ENCODE measurements at regions not wholly inside any gene's neighbourhood (a gene's known extent, or its start where the extent isn't known, plus 50 kb on each side); places are given as distances from the start of the nearest gene placed in this dataset.

GRCh38 chr14:53850714-53851296 lies 105.8 kb downstream of the BMP4 start:
- TF ChIP-seq CTCF (IDR thresholded peaks at IDR 0.05): no peak
- no peaks in the 10 kb centered on the region for H3K9me3 ChIP-seq
- H3K36me3 ChIP-seq (ENCODE audit: low read depth): no peaks in the 10 kb centered on the region
- H3K4me3 ChIP-seq: no peak overlapping the region
- intact Hi-C loops (cut with DNase I, micrococcal nuclease): no loop called here
- DNase-seq (no peak), ATAC-seq (peak; percentile 29)
- H3K4me1 ChIP-seq (ENCODE audit: low read depth): no peaks in the 10 kb centered on the region

GRCh38 chr14:53849549-53849948 lies 107.1 kb downstream of the BMP4 start:
- ATAC-seq (no peak), DNase-seq (no peak)
- Histone ChIP-seq H3K4me1 (ENCODE audit: low read depth) (no peaks in the 10 kb centered on the region), H3K4me3 (no peak overlapping the region), H3K9me3 (no peaks in the 10 kb centered on the region), H3K36me3 (ENCODE audit: low read depth) (no peaks in the 10 kb centered on the region)
- no peak for TF ChIP-seq CTCF (IDR thresholded peaks at IDR 0.05)
- intact Hi-C loops (cut with DNase I, micrococcal nuclease): no loop called here

GRCh38 chr14:53848854-53849253 lies 107.8 kb downstream of the BMP4 start:
- intact Hi-C loops (cut with DNase I, micrococcal nuclease): no loop called here
- no peak for TF ChIP-seq CTCF (IDR thresholded peaks at IDR 0.05)
- ATAC-seq (no peak), DNase-seq (no peak)
- H3K4me3 ChIP-seq: no peak overlapping the region
- no peaks in the 10 kb centered on the region for H3K9me3 ChIP-seq
- no peaks in the 10 kb centered on the region for H3K4me1 ChIP-seq (ENCODE audit: low read depth)
- H3K36me3 ChIP-seq (ENCODE audit: low read depth): no peaks in the 10 kb centered on the region

- Histone ChIP-seq H3K4me1 (ENCODE audit: low read depth) (no peaks in the 10 kb centered on the region), H3K36me3 (ENCODE audit: low read depth) (no peaks in the 10 kb centered on the region), H3K9me3 (no peaks in the 10 kb centered on the region), H3K4me3 (no peak overlapping the region)
- ATAC-seq: no peak
- intact Hi-C loops (cut with DNase I, micrococcal nuclease): no loop called here
- TF ChIP-seq CTCF (IDR thresholded peaks at IDR 0.05): no peak
- DNase-seq: no peak
Observed at GRCh38 chr14:53847881-53848280, 108.7 kb downstream of the BMP4 start.

- intact Hi-C loops (cut with DNase I, micrococcal nuclease): no loop called here
- DNase-seq (no peak), ATAC-seq (no peak)
- Histone ChIP-seq H3K4me1 (ENCODE audit: low read depth) (no peaks in the 10 kb centered on the region), H3K36me3 (ENCODE audit: low read depth) (no peaks in the 10 kb centered on the region), H3K4me3 (no peak overlapping the region), H3K9me3 (no peaks in the 10 kb centered on the region)
- no peak for TF ChIP-seq CTCF (IDR thresholded peaks at IDR 0.05)
Observed at GRCh38 chr14:53847057-53847456, 109.6 kb downstream of the BMP4 start.

Data from mucosa of descending colon (tissue), 3 donors.